ENCODE measurements at regions not wholly inside any gene's neighbourhood (a gene's known extent, or its start where the extent isn't known, plus 50 kb on each side); places are given as distances from the start of the nearest gene placed in this dataset.

- TF ChIP-seq CEBPB (IDR thresholded peaks at IDR 0.05) (no peak), TCF12 (IDR thresholded peaks at IDR 0.05; ENCODE audit: low read depth) (no peak), EP300 (IDR thresholded peaks at IDR 0.05; ENCODE audit: borderline replicate concordance) (no peak), FOXM1 (IDR thresholded peaks at IDR 0.05; ENCODE audit: borderline replicate concordance, low read depth) (no peak), NFIC (IDR thresholded peaks at IDR 0.05) (no peak), YY1 (IDR thresholded peaks at IDR 0.05; ENCODE audit: low read depth) (no peak), USF1 (IDR thresholded peaks at IDR 0.05) (no peak), TAF1 (IDR thresholded peaks at IDR 0.05; ENCODE audit: low read depth) (no peak), ZBTB7A (IDR thresholded peaks at IDR 0.05; ENCODE audit: low read depth) (no peak), RAD21 (IDR thresholded peaks at IDR 0.05; ENCODE audit: low read depth) (no peak)
- TF ChIP-seq, protein P1, sequence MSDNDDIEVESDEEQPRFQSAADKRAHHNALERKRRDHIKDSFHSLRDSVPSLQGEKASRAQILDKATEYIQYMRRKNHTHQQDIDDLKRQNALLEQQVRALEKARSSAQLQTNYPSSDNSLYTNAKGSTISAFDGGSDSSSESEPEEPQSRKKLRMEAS (IDR thresholded peaks at IDR 0.05), result no peak
- TF ChIP-seq, protein P2, sequence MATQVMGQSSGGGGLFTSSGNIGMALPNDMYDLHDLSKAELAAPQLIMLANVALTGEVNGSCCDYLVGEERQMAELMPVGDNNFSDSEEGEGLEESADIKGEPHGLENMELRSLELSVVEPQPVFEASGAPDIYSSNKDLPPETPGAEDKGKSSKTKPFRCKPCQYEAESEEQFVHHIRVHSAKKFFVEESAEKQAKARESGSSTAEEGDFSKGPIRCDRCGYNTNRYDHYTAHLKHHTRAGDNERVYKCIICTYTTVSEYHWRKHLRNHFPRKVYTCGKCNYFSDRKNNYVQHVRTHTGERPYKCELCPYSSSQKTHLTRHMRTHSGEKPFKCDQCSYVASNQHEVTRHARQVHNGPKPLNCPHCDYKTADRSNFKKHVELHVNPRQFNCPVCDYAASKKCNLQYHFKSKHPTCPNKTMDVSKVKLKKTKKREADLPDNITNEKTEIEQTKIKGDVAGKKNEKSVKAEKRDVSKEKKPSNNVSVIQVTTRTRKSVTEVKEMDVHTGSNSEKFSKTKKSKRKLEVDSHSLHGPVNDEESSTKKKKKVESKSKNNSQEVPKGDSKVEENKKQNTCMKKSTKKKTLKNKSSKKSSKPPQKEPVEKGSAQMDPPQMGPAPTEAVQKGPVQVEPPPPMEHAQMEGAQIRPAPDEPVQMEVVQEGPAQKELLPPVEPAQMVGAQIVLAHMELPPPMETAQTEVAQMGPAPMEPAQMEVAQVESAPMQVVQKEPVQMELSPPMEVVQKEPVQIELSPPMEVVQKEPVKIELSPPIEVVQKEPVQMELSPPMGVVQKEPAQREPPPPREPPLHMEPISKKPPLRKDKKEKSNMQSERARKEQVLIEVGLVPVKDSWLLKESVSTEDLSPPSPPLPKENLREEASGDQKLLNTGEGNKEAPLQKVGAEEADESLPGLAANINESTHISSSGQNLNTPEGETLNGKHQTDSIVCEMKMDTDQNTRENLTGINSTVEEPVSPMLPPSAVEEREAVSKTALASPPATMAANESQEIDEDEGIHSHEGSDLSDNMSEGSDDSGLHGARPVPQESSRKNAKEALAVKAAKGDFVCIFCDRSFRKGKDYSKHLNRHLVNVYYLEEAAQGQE (IDR thresholded peaks at IDR 0.05; ENCODE audit: low read depth), result no peak
Observed at GRCh38 chr6:48833916-48834315, 629.1 kb downstream of the MMUT start.

Data from Ishikawa (cell line).